ENCODE measurements at regions not wholly inside any gene's neighbourhood (a gene's known extent, or its start where the extent isn't known, plus 50 kb on each side); places are given as distances from the start of the nearest gene placed in this dataset.

DNA sequence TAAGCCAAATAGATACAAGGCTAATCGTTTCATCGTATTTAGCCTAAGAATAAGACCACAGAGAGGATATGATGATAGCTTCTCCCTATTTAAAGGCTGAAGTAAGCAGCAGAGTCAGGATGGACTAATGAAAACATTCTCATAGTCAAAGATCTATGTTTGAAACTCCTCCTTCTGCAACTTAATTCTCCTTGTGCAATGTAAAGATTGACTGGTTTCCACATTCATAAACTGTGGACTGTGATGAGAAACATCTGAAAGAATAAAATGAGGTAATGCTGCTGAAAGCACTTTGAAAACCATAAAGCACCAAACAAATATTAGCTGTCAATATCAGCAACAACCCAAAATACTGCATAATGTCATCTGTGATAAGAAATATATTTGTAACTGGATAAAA lies 361.9 kb downstream of the CSNK1G3 start:
- DNase-seq (ENCODE audit: low read depth in 4 of 4, low spot score in 3 of 4): no peak

- no peak for DNase-seq (ENCODE audit: low read depth in 4 of 4, low spot score in 3 of 4)
These were observed 359.4 kb downstream of the CSNK1G3 start for GRCh38 chr5:123871373-123871772.

DNA sequence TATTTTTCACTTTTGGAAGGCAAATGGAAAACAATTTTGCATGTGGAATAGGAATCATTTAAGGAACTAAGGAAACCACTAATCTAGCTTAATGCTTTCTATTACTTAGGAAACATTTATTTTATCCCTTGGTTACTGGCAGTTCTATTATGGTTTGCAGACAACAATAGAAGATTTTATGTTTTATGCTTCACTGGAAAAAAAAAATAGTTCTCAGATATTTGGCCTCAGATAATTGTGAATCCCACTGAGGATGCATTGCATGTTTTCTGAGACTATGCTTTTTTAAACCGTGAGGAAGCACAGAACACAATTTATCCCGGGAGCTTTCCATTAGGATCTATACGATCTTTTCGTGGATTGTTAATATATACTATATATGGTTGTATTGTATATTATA lies 356.9 kb downstream of the CSNK1G3 start:
- DNase-seq (ENCODE audit: low read depth in 4 of 4, low spot score in 3 of 4): no peak

DNA sequence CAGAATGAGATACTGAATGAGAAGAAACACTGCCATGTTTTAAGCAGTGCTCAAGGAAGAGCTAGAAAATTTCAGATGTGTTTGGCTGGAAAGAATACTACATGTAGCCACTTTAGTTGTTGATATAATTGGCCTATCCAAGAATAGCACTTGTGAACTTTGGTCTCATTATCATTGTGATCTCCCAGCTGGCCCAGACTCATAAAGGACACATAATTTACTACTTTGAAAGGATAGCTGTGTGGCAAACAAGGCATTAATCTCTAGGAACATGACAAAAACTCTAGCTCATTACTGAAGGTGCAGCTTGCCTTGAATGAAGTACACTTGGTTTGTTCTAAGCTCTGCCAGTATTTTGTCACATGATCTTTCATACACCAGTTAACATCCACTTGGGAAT lies 356.3 kb downstream of the CSNK1G3 start:
- DNase-seq (ENCODE audit: low read depth in 4 of 4, low spot score in 3 of 4): no peak

DNA sequence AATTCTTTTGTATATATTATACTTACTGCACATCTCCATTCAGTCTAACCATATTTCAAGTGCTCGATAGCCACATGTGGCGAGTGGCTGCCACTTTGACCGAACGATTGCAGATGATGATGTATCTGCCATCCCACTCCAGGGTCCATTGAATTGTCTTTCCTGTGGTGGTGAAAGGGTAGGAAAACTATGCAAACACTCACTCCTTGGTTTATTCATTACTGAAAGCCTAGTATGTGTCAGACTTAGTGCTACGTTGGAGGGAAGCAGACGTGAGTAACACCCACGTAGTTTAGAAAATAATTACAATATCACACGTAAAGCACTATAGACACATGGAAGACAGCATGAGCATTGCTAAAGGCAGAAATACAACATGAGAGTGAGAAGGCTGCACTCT lies 353.7 kb downstream of the CSNK1G3 start:
- no peak for DNase-seq (ENCODE audit: low read depth in 4 of 4, low spot score in 3 of 4)

DNA sequence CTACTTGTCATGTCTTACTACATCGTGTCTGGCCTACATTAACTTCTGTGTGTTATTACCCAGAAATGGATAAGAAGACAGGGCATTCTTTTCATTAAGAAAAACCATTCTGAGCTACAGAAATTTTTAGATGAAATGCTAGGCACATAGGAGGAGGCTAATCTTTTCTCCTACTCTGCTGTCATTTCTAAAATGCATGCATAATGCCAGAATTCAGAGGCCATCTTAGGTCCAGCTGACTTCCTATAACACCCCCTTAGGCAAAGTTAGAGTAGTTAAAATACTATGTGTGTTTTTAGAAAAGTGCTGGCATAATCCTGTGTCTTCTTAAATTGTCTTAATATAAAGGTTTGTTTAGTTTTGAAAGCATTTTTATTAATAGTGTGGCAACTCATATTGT lies 352.6 kb downstream of the CSNK1G3 start:
- DNase-seq (ENCODE audit: low read depth in 4 of 4, low spot score in 3 of 4): no peak

- DNase-seq (ENCODE audit: low read depth in 4 of 4, low spot score in 3 of 4): no peak
These were observed 347.0 kb downstream of the CSNK1G3 start for GRCh38 chr5:123858938-123859337.

DNA sequence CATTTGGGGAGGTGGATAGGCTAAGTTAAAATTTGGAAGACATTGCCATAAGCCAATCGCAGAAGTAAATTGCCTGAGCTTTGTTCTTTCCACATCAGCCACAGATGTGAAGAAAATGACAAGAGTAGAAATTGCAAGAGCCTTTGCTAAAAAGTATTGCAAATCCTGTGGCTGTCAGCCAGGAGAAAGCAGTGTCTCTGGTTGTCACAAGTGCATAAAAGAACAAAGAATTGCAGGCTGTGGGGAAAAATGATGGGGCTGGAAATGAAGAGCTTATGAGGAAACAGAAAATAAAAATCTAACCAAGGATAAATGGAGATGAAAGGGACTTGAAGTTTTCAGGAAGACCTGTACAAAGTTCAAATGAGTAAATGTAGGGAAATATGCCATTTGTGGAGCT lies 344.8 kb downstream of the CSNK1G3 start:
- DNase-seq (ENCODE audit: low read depth in 4 of 4, low spot score in 3 of 4): no peak

- peak in 1 of 4 donors; percentile 10 for DNase-seq (ENCODE audit: low read depth in 4 of 4, low spot score in 3 of 4)
These were observed 343.6 kb downstream of the CSNK1G3 start for GRCh38 chr5:123855609-123856008.

DNA sequence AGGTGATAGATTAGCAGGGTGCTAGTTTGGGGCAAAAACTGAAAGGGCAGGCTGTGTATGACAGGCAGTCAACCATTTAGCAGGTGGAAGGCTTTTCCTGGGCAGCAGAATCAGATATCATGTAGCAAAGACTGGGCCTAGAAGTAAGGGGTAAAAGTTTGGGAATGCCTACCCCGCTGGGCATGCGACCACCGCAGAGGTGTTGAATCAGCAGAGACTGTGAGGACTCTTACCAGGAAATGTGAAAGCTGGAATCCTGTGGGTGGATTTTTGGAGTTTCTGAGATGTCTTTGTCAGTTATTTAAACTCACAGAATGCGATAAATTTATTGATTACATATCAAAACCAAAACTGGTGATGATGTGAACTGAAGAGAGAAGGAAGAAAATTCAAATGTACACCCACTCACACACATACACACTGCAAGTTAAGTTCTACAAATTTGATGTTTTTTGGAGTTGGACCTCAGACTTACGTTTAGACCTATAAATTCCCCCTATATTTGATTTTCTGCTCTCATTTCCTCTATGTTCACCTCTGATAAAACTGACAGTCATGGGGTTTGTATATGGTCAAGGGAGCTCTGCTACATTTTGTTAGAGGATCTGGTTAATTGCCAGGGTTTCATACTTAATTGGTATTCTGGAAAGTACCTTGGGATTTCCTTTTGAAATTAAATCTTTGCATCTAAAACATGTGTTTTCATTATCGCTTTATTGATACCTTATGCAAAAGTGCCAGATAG lies 333.6 kb downstream of the CSNK1G3 start:
- no peak for DNase-seq (ENCODE audit: low read depth in 4 of 4, low spot score in 3 of 4)

- DNase-seq (ENCODE audit: low read depth in 4 of 4, low spot score in 3 of 4): no peak
These were observed 332.9 kb downstream of the CSNK1G3 start for GRCh38 chr5:123844873-123845272.

GRCh38 chr5:123835421-123835820 lies 323.4 kb downstream of the CSNK1G3 start:
- DNase-seq (ENCODE audit: low read depth in 4 of 4, low spot score in 3 of 4): no peak

DNA sequence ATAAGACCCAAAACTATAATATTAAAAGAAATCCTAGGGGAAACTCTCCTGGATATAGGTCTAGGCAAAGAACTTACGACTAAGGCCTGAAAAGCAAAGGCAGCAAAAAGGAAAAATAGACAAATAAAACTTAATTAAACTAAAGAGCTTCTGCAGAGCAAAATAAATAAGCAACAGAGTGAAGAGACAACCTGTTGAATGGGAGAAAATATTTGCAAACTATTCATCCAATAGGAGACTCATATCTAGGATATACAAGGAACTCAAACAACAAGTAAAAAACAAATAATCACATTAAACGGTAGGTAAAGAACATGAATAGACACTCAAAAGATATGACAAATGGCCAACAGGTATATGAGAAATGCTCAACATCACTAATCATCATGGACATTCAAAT lies 318.6 kb downstream of the CSNK1G3 start:
- DNase-seq (ENCODE audit: low read depth in 4 of 4, low spot score in 3 of 4): no peak

- no peak for DNase-seq (ENCODE audit: low read depth in 4 of 4, low spot score in 3 of 4)
These were observed 315.8 kb downstream of the CSNK1G3 start for GRCh38 chr5:123827811-123828210.

GRCh38 chr5:123819833-123820232 lies 307.9 kb downstream of the CSNK1G3 start:
- no peak for DNase-seq (ENCODE audit: low read depth in 4 of 4, low spot score in 3 of 4)

DNA sequence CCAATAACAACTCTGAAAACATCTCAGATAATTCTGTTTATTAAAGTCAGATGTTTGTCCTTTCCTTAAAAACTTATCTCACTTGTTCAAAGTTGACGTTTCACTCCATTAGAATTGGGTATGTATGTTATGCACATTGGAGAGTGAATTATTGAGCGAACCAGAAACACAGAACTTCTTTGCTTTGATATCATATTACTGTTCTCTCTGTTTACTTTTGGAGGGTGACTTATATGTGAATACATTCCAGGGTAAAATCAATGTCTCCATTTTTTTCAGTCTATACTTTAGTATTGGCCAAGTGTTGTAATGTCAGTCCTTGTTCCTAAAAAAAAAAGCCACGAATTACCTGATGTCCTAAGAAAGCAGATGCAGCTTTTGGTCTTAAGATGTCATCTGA lies 307.4 kb downstream of the CSNK1G3 start:
- no peak for DNase-seq (ENCODE audit: low read depth in 4 of 4, low spot score in 3 of 4)

GRCh38 chr5:123817267-123817666 lies 305.3 kb downstream of the CSNK1G3 start:
- DNase-seq (ENCODE audit: low read depth in 4 of 4, low spot score in 3 of 4): no peak

DNA sequence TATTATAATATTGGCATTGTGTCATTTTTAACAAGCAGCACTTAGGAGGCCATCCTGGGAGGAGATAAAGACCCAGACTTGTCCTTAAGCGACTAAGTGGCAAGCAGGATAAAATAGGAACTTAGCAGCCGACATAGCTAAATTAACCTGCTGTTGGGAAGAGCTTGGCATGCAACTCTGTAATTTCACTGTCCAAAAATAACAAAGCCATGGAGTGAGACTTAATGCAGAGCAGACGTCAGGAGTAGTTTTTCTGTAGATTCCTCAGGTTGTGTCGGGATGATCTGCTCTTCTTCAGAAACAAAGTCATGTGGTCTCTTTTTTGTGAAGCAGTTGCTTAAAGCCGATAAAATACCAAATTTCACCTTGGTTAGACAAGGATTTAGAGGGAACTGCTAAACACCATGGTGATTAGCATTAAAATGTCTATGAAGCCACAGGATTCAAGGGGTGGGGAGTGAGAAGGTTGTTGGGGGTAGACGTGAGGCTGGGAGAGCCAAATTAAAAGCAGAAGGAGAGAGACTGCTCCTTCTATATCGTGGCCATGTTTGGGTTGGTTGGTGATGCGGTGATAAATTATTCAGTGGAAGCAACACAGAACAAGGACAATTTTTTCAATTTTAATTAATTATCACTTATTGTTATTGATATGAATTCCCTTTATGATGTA lies 303.0 kb downstream of the CSNK1G3 start:
- DNase-seq (ENCODE audit: low read depth in 4 of 4, low spot score in 3 of 4): no peak

GRCh38 chr5:123813937-123814624 lies 302.1 kb downstream of the CSNK1G3 start:
- DNase-seq (ENCODE audit: low read depth in 4 of 4, low spot score in 3 of 4): peak in 3 of 4 donors; percentile 18 to 58 (median 55)

DNA sequence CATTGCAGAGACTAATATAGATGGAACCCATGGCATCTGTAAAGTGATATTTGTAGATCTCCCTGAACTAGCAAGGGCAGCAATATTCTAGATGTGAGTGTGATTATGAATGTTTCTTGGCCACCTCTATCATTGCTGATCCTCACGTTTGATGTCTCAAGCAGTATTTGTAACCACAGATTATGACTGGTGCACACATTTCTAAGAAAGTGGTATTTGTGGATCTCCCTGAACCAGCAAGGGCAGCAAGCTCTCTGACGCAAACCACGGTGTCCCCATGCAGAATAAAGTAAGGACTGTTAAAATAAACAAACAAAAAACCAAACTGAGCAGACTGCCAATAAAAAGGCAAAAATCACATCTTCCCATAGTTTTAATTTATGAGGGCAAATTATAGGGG lies 301.3 kb downstream of the CSNK1G3 start:
- DNase-seq (ENCODE audit: low read depth in 4 of 4, low spot score in 3 of 4): no peak

- no peak for DNase-seq (ENCODE audit: low read depth in 4 of 4, low spot score in 3 of 4)
These were observed 299.9 kb downstream of the CSNK1G3 start for GRCh38 chr5:123811831-123812230.

Measured in right renal pelvis (tissue), 4 donors.